ENCODE measurements at regions not wholly inside any gene's neighbourhood (a gene's known extent, or its start where the extent isn't known, plus 50 kb on each side); places are given as distances from the start of the nearest gene placed in this dataset.

- DNase-seq, result peak in 2 of 3 donors; percentile 74
- TF ChIP-seq POLR2A (IDR thresholded peaks at IDR 0.05) (no peak), CTCF (IDR thresholded peaks at IDR 0.05) (no peak)
- Histone ChIP-seq H3K4me1 (peaks cover 0 to 5% (median 0%) of the 10 kb centered on the region in 4 donors), H3K9me3 (no peaks in the 10 kb centered on the region), H3K27ac (peak overlapping the region in 3 of 4 donors; percentile 56 to 85 (median 76)), H3K4me3 (peak overlapping the region in 1 of 4 donors; percentile 6), H3K27me3 (no peaks in the 10 kb centered on the region), H3K36me3 (no peaks in the 10 kb centered on the region)
Observed at GRCh38 chr10:130606001-130606405, 469.8 kb downstream of the GLRX3 start.

GRCh38 chr10:130607366-130607765, 471.2 kb downstream of the GLRX3 start:
- H3K27ac ChIP-seq, result peak overlapping the region in 3 of 4 donors; percentile 56 to 85 (median 76)
- H3K4me1 ChIP-seq, result peaks cover 0 to 5% (median 0%) of the 10 kb centered on the region in 4 donors
- no peaks in the 10 kb centered on the region for H3K36me3 ChIP-seq
- no peaks in the 10 kb centered on the region for H3K9me3 ChIP-seq
- TF ChIP-seq POLR2A (IDR thresholded peaks at IDR 0.05) (no peak), CTCF (IDR thresholded peaks at IDR 0.05) (no peak)
- DNase-seq, result no peak
- no peak overlapping the region for H3K4me3 ChIP-seq
- no peaks in the 10 kb centered on the region for H3K27me3 ChIP-seq

GRCh38 chr10:130611239-130611638, 475.0 kb downstream of the GLRX3 start:
- no peak overlapping the region for H3K27ac ChIP-seq
- H3K9me3 ChIP-seq, result no peaks in the 10 kb centered on the region
- H3K36me3 ChIP-seq, result no peaks in the 10 kb centered on the region
- DNase-seq, result no peak
- H3K27me3 ChIP-seq, result no peaks in the 10 kb centered on the region
- TF ChIP-seq POLR2A (IDR thresholded peaks at IDR 0.05) (no peak), CTCF (IDR thresholded peaks at IDR 0.05) (no peak)
- no peak overlapping the region for H3K4me3 ChIP-seq
- H3K4me1 ChIP-seq, result no peaks in the 10 kb centered on the region

- no peak for DNase-seq
- no peaks in the 10 kb centered on the region for H3K27me3 ChIP-seq
- H3K4me3 ChIP-seq, result no peak overlapping the region
- no peak for TF ChIP-seq POLR2A (IDR thresholded peaks at IDR 0.05)
- TF ChIP-seq CTCF (IDR thresholded peaks at IDR 0.05), result no peak
- no peaks in the 10 kb centered on the region for H3K4me1 ChIP-seq
- no peaks in the 10 kb centered on the region for H3K36me3 ChIP-seq
- H3K9me3 ChIP-seq, result no peaks in the 10 kb centered on the region
- no peak overlapping the region for H3K27ac ChIP-seq
Observed at GRCh38 chr10:130615457-130615856, 479.3 kb downstream of the GLRX3 start.

GRCh38 chr10:130617985-130618384, 481.8 kb downstream of the GLRX3 start:
- DNase-seq, result no peak
- no peaks in the 10 kb centered on the region for H3K27me3 ChIP-seq
- no peak overlapping the region for H3K27ac ChIP-seq
- H3K4me1 ChIP-seq, result no peaks in the 10 kb centered on the region
- TF ChIP-seq CTCF (IDR thresholded peaks at IDR 0.05), result no peak
- H3K4me3 ChIP-seq, result no peak overlapping the region
- H3K9me3 ChIP-seq, result no peaks in the 10 kb centered on the region
- no peaks in the 10 kb centered on the region for H3K36me3 ChIP-seq

- no peaks in the 10 kb centered on the region for H3K27me3 ChIP-seq
- H3K36me3 ChIP-seq, result no peaks in the 10 kb centered on the region
- no peak for DNase-seq
- TF ChIP-seq POLR2A (IDR thresholded peaks at IDR 0.05) (no peak), CTCF (IDR thresholded peaks at IDR 0.05) (no peak)
- no peak overlapping the region for H3K4me3 ChIP-seq
- no peaks in the 10 kb centered on the region for H3K4me1 ChIP-seq
- H3K27ac ChIP-seq, result no peak overlapping the region
- no peaks in the 10 kb centered on the region for H3K9me3 ChIP-seq
Observed at GRCh38 chr10:130618647-130619046, 482.5 kb downstream of the GLRX3 start.

All from Peyer's patch (tissue), 4 donors.